ENCODE measurements at regions not wholly inside any gene's neighbourhood (a gene's known extent, or its start where the extent isn't known, plus 50 kb on each side); places are given as distances from the start of the nearest gene placed in this dataset.

- DNase-seq = no peak
Observed at GRCh38 chr14:62168564-62169155, 406.4 kb downstream of the SNAPC1 start.

- peak; percentile 50 for DNase-seq
Observed at GRCh38 chr14:62179367-62180018, 417.3 kb downstream of the SNAPC1 start.

- no peak for DNase-seq
Observed at GRCh38 chr14:62181591-62181990, 419.4 kb downstream of the SNAPC1 start.

- DNase-seq = no peak
Observed at GRCh38 chr14:62185078-62185477, 422.9 kb downstream of the SNAPC1 start.

- DNase-seq = no peak
Observed at GRCh38 chr14:62187265-62187664, 425.0 kb downstream of the SNAPC1 start.

GRCh38 chr14:62189698-62190097 is 427.5 kb downstream of the SNAPC1 start:
- no peak for DNase-seq

- DNase-seq = no peak
Observed at GRCh38 chr14:62206456-62206855, 444.2 kb downstream of the SNAPC1 start.

- no peak for DNase-seq
Observed at GRCh38 chr14:62209287-62209899, 447.2 kb downstream of the SNAPC1 start.

GRCh38 chr14:62213516-62213915 is 451.3 kb downstream of the SNAPC1 start:
- DNase-seq = no peak

- DNase-seq = no peak
Observed at GRCh38 chr14:62216121-62216520, 453.9 kb downstream of the SNAPC1 start.

- DNase-seq = no peak
Observed at GRCh38 chr14:62234849-62235248, 472.6 kb downstream of the SNAPC1 start.

- no peak for DNase-seq
Observed at GRCh38 chr14:62244221-62244620, 482.0 kb downstream of the SNAPC1 start.

GRCh38 chr14:62247266-62247665 is 485.0 kb downstream of the SNAPC1 start:
- no peak for DNase-seq

GRCh38 chr14:62251237-62251636 is 489.0 kb downstream of the SNAPC1 start:
- DNase-seq = no peak

GRCh38 chr14:62253171-62253570 is 491.0 kb downstream of the SNAPC1 start:
- DNase-seq = no peak

GRCh38 chr14:62253911-62254310 is 491.7 kb downstream of the SNAPC1 start:
- no peak for DNase-seq

- peak; percentile 25 for DNase-seq
Observed at GRCh38 chr14:62269204-62269603, 507.0 kb downstream of the SNAPC1 start.

- no peak for DNase-seq
Observed at GRCh38 chr14:62270236-62270635, 508.0 kb downstream of the SNAPC1 start.

GRCh38 chr14:62280366-62280765 is 518.1 kb downstream of the SNAPC1 start:
- DNase-seq = no peak

GRCh38 chr14:62283837-62284236 is 521.6 kb downstream of the SNAPC1 start:
- DNase-seq = no peak

- no peak for DNase-seq
Observed at GRCh38 chr14:62289471-62289870, 527.3 kb downstream of the SNAPC1 start.

GRCh38 chr14:62301080-62301479 is 538.9 kb downstream of the SNAPC1 start:
- no peak for DNase-seq

- DNase-seq = no peak
Observed at GRCh38 chr14:62301911-62302310, 539.7 kb downstream of the SNAPC1 start.

- no peak for DNase-seq
Observed at GRCh38 chr14:62303437-62303836, 541.2 kb downstream of the SNAPC1 start.

- DNase-seq = no peak
Observed at GRCh38 chr14:62304257-62304656, 542.0 kb downstream of the SNAPC1 start.
